K562 (cell line): ENCODE measurements at regions not wholly inside any gene's neighbourhood (a gene's known extent, or its start where the extent isn't known, plus 50 kb on each side); places are given as distances from the start of the nearest gene placed in this dataset.

Experiments used
- CREB1 ChIP-seq, 2 experiments: sonication (generic) in 1 of 2; formaldehyde crosslinking in 1 of 2; IDR thresholded peaks; 2 replicates each; pipeline versions ENCODE4 v1.6.1 to v1.8.0; 2012 to 2022; ENCODE audit warnings: inconsistent platforms in 1 of 2, mild to moderate bottlenecking in 1 of 2, missing genetic modification reagents in 1 of 2, moderate library complexity in 1 of 2
- DPF2 ChIP-seq: fragments of 450-650 bp; IDR thresholded peaks from 2 replicates; pipeline ENCODE4 v1.6.1; 2016
- POLR2A ChIP-seq: fragments of 450-650 bp; conservative IDR thresholded peaks from 2 replicates; pipeline ENCODE4 v1.6.1; 2016
- RAD21 ChIP-seq, 2 experiments: fragments of 250-450 bp in 1 of 2; fragments of 450-650 bp in 1 of 2; sonication (Bioruptor Pico) in 1 of 2; formaldehyde crosslinking in 1 of 2; IDR thresholded peaks in 1 of 2; conservative IDR thresholded peaks in 1 of 2; 2 replicates each; pipeline versions ENCODE4 v1.4.0 to v1.8.0; 2020 to 2022; ENCODE audit warnings: mild to moderate bottlenecking in 2 of 2, moderate library complexity in 1 of 2
- RBM39 ChIP-seq: fragments of 200-400 bp; formaldehyde crosslinking; optimal IDR thresholded peaks from 2 replicates; pipeline ENCODE3; 2018; ENCODE audit warnings: low read depth, low read length
- SETDB1 ChIP-seq: IDR thresholded peaks from one replicate; pipeline ENCODE4 v1.6.1; 2012; ENCODE audit warnings: low read length, control low read depth, inconsistent platforms
- SIN3A ChIP-seq, 2 experiments: fragments of 150-350 bp in 1 of 2; IDR thresholded peaks; 2 replicates each; pipeline ENCODE4 v1.6.1; 2011 to 2016; ENCODE audit warnings: borderline replicate concordance in 2 of 2, low read depth in 2 of 2, low read length in 2 of 2, mild to moderate bottlenecking in 2 of 2, moderate library complexity in 2 of 2; ENCODE audit not compliant: control insufficient read depth in 1 of 2
- SMAD4 ChIP-seq: fragments of 250-450 bp; sonication (Bioruptor Pico); conservative IDR thresholded peaks from 2 replicates; pipeline ENCODE4 v1.8.0; 2021; ENCODE audit warnings: inconsistent platforms, mild to moderate bottlenecking, moderate library complexity
- SNRNP70 ChIP-seq: fragments of 200-400 bp; formaldehyde crosslinking; optimal IDR thresholded peaks from 2 replicates; pipeline ENCODE3; 2017; ENCODE audit warnings: low read depth, low read length
- ZNF445 ChIP-seq: fragments of 250-450 bp; sonication (Bioruptor Pico); IDR thresholded peaks from 2 replicates; pipeline ENCODE4 v1.4.0; 2020; ENCODE audit warnings: low read depth, mild to moderate bottlenecking, moderate library complexity
- TF ChIP-seq, protein P1 (sequence below), 3 experiments: IDR thresholded peaks in 2 of 3; conservative IDR thresholded peaks in 1 of 3; 2 replicates each; pipeline ENCODE4 v1.5.1; 2011 to 2012; ENCODE audit warnings: low read length in 3 of 3, mild to moderate bottlenecking in 3 of 3, control low read depth in 2 of 3, improper control_type of control experiment in 1 of 3, inconsistent platforms in 1 of 3, low read depth in 1 of 3, mixed read lengths in 1 of 3, moderate library complexity in 1 of 3; ENCODE audit not compliant: insufficient read depth in 2 of 3

DNA sequence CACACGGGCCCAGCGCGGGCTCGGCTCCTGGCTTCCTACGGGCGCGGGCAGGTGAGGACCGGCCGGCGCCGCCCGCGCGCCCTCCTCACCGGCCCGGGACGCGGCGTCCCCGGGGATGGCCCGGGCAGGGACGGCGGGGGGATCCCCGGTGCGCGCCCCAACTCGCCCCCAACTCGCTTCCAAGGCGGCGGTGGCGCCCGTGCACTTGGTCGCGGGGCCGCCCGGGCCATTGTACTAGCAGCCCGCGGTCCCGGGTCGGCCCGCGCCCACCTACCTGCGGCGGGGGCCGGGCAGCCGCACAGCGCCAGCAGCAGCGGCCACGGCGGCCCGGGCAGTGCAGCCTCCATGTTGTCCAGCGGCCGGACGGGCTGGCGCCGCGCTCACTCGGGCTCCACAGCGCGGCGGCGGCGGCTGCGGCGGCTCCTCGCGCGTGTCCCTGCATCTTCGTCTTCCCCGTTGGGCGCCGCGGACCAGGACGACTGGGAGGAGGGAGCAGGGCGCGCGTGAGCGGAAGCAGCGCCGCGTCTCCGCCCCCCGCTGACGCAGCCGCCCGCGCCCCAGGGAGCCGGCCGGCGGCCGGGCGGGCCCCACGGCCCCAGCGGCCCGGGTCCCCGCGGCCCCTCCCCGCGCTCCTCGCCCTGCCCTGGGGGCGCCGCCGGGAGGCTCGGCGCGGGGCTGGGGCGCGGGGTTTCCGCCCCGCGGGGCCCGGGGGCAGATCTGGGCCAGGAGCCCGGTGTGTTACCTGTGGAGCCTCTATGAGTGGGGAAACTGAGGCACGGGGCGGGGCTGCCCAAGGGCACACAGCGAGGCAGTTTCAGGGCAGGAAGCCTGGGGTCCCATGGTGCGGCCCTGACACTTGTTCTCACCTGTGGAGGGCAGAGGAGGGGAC lies 159.3 kb upstream of the GRK3 start:
- peak; percentile 48; the same call in 1 of the 2 replicates for TF ChIP-seq CREB1 (IDR thresholded peaks at IDR 0.05)
- no peak for TF ChIP-seq CREB1 (CRISPR knock-in tag; IDR thresholded peaks at IDR 0.05)
- no peak for TF ChIP-seq SNRNP70
- TF ChIP-seq DPF2, result no peak
- no peak for TF ChIP-seq ZNF445 (CRISPR knock-in tag)
- no peak for TF ChIP-seq SETDB1
- TF ChIP-seq, protein P1, sequence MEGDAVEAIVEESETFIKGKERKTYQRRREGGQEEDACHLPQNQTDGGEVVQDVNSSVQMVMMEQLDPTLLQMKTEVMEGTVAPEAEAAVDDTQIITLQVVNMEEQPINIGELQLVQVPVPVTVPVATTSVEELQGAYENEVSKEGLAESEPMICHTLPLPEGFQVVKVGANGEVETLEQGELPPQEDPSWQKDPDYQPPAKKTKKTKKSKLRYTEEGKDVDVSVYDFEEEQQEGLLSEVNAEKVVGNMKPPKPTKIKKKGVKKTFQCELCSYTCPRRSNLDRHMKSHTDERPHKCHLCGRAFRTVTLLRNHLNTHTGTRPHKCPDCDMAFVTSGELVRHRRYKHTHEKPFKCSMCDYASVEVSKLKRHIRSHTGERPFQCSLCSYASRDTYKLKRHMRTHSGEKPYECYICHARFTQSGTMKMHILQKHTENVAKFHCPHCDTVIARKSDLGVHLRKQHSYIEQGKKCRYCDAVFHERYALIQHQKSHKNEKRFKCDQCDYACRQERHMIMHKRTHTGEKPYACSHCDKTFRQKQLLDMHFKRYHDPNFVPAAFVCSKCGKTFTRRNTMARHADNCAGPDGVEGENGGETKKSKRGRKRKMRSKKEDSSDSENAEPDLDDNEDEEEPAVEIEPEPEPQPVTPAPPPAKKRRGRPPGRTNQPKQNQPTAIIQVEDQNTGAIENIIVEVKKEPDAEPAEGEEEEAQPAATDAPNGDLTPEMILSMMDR (IDR thresholded peaks at IDR 0.05 in 2 of 3, conservative IDR thresholded peaks at IDR 0.05 in 1 of 3; ENCODE audit: insufficient read depth in 2 of 3, low read depth in 1 of 3, low read length in 3 of 3), result no peak
- no peak for TF ChIP-seq POLR2A
- peak in 1 of 2 experiments; percentile 9; a peak in 1 of 4 replicates for TF ChIP-seq SIN3A (IDR thresholded peaks at IDR 0.05; ENCODE audit: borderline replicate concordance in 2 of 2, control insufficient read depth in 1 of 2, low read depth in 2 of 2, low read length in 2 of 2)
- no peak; the same call in 1 of the 2 replicates for TF ChIP-seq SMAD4 (CRISPR knock-in tag)
- no peak for TF ChIP-seq RBM39
- TF ChIP-seq RAD21 (CRISPR knock-in tag; conservative IDR thresholded peaks at IDR 0.05 in 1 of 2, IDR thresholded peaks at IDR 0.05 in 1 of 2), result no peak
